Right kidney (tissue), 1 donor: ENCODE measurements at regions not wholly inside any gene's neighbourhood (a gene's known extent, or its start where the extent isn't known, plus 50 kb on each side); places are given as distances from the start of the nearest gene placed in this dataset.
"Not testable (repeated sequence)": the region's sequence is repeated elsewhere in the genome, so short reads cannot be mapped to it uniquely, and the experiment has no call there.

Source experiments
- DNase-seq: peaks from one replicate; pipeline ENCODE4 v3.0.0-alpha.2; 2016

DNA sequence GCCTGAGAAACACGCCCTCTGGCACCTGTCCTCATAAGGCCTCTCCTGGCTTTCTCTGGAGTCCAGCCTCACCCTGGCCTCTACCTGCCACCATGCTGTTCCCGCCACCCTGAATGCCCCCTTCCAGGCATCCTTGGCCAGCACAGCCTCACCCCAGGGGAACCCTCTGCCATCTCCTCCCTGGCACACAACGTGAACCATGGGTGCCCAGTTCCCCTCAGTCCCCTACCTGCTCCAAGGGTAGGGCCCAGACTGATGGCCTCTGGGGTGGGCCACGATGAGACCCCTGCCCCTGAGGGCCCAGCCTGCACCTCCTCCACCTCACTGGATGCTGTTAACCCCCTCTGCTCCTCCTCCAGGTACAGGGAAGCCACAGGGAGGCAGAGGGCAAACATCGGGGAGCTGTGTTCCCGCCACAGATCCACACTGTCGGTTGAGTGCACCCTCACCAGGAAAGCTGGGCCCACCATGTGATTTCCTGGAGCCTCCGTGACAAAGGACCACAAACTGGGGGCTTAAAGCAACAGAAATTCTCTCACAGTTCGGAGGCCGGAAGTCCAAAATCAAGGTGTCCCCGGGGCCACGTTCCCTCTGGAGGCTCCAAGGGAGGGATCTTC lies 169.6 kb downstream of the BRD1 start:
- DNase-seq, result no peak

- no peak for DNase-seq
These were observed 170.2 kb downstream of the BRD1 start for GRCh38 chr22:49657275-49657973.

DNA sequence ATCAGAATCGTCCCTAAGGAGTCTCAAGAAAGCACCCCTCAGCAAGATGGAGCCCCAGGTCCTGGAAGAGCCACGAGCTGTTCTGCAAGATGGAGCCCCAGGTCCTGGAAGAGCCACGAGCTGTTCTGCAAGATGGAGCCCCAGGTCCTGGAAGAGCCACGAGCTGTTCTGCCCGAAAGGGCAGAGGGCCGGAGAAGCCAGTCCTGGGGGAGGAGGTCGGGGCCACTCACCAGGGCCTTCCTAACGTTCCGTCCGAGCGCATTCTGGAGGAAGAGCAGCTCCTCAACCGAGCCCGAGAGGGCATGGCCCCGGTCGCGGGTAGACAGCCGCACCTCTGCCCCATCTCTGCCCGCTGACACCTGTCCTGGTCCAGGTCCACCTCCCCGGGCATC lies 170.8 kb downstream of the BRD1 start:
- DNase-seq, result not testable (repeated sequence)

GRCh38 chr22:49656291-49656851 lies 171.3 kb downstream of the BRD1 start:
- no peak for DNase-seq

DNA sequence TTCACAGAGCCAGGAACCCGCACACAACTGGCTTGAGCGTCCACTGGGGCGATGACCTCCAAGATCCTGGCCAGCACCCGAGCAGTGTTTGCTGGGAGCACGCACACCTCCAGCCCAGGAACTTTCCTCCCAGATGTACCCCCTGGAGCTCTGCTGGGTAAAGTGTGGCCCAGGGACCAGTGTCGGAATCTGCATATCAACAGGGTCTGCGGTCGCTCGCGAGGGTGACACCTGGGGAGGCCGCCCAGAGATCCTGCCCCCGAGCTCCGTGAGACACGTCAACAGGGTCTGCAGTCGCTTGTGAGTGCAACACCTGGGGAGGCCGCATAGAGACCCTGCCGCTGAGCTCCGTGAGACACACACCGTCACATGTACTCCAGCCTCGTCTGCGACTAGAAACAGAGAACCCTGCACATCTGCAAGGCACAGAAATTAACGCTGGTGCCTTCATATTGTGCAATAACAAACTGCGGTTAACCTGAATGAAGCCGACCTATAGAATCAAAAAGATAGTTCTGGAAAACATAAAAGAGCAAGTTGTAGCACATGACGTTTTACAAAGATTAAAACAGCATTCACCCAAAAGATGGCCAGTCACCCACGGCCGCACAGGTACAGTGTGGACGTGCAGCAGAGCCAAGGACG lies 172.4 kb downstream of the BRD1 start:
- no peak for DNase-seq

DNA sequence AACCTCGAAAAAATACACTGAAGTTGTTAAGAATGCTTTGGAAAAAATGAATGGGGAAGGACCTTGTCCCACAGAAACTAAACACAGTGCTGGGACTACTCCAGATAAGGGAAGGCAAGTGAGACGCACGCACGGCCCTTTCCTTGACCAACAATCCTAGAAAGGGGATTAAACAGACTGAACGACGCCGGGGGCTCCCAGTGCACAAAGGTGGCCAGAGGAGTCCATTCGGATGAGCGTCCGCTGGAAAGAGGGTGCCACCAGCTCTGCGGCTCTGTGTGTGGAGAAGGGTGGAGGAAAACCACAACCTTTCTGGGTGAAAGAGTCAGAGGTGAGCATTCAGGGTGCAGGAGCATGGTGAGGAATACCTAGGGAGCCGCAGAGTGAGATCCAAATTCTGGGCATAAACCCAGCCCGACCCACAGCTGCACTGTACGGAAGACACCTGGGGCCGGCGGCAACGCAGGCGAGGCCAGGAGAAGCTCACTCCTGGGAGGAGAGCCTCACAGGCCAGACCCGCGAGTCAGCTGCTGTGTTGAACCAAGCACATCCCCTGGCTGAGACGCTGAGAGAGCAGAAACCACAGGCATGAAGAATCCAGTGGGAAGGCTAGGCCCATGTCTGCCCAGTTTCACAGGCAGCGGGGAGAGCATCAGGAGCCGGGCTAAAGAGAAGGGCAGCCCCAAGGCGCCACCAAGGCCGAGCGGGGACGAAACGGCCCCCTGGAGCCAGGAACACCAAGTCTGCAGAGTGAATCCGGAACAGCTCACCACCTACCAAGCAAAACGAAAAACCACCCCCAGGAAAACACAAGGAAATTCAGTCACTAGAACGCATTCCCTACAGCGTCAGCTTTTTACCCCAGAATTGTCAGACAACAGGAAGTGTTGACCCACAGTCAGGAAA lies 177.1 kb downstream of the BRD1 start:
- no peak for DNase-seq

DNA sequence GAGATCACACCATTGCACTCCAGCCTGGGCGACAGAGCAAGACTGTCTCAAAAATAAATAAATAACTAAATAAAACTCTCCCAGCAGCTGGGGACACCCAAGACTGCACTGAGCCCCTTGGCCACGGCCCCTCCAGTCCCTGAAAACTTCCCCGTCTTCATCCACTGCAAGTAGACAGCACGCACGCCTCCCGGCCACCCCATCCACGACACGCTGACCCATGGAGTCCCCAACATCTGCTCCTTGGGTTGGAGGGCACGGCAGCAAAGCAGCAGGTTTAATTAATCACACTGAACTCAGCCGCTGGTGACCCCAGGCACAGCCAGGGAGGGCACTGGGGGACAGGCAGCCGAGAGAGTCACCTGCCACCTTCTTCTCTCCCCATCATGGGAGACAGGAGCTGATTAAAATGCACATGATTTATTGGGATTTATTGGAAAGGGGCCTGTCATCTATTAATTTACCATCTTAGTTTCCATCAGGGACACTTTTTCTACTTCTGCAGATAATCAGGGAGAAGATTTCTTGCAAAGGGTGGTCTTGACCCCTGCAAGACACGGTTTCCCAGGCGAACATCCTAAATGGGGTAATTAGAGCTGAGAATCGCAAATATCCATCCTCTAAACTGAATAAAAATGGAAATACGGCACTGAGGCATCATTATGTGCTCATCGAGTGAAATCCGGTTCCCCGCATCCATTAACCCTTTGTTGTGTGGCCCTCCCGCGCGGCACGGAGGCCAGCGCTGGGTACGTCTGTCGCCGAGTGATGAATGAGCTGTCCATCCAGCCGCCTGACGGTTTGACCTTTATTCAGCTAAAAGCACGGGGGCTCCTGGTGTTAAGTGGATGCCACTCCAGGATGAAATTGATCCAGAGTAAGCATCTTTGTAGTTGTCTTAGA lies 178.3 kb downstream of the BRD1 start:
- no peak for DNase-seq

DNA sequence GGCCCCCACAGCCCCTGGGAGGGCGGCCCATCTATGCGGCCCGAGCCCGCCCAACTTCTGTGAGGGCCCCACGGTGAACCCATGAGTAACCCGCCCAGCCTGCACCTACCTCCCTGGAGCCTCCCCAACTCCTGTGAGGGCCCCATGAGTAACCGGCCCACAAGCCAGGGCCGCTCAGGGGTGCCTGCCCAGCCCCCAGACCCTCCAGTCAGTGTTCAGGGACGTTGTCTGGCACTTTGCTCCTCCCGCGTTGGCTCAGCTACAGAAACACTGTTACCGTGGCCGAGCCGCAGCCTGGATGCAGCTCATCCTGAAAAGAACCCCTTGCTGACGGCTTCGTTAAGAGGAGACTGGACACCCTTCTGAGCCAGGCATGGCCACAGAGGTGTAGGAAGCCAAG lies 179.6 kb downstream of the BRD1 start:
- DNase-seq, result no peak

DNA sequence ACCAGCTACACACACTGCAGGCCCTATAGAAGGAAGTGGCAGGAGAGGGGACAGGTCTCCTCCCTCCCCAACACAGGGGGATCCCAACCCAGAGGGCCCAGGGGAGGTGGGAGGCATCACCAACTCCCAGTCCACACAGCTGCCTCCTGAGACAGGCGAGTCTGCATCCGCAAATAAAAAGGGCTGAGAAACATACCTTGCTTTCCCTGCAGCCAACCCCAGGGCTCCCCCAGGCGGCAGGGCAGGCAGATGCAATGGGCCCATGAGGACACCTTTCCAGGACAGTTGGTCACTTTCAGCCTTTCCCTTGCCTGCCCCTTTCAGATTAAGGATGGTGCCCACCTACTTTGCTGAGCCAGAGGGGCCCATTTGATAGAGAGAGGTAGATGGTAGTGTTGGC lies 180.0 kb downstream of the BRD1 start:
- no peak for DNase-seq

- DNase-seq, result no peak
These were observed 180.8 kb downstream of the BRD1 start for GRCh38 chr22:49646876-49647275.

DNA sequence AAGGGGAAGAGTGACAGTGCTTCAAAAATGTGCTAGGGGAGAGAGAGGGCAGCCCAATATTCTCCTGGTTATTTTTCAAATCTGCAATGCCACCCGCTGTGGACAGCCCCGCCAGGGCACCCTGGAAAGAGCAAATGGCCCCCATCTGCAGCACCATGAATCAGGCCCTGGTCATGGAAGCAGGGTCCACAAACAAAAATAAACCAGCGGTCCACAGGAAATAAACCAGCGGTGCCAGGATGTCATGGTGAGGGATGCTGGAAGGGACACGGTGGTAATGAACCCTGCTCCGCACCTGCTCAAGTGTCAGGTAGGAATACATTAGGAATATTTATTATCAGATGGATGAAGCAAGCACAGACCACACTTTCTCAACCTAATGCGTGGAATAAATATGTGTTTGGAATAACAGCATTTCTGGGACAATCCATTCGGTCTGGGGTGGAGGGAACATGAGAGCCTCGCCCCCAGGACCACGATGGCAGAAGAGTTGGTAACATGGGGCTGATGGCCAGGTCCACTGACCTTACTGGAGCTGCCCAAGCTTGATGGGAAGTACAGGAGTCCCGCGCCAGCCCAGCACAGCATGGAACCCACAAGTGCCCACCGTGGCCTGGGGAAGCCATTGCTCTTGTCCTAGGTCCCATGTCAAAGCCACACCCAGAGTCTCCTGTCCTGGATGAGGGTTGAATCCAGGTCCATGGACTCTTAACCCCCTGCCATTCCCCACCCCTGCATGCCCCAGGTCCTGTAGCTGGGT lies 181.7 kb downstream of the BRD1 start:
- DNase-seq, result no peak

- DNase-seq, result no peak
These were observed 182.4 kb downstream of the BRD1 start for GRCh38 chr22:49645257-49645656.

- DNase-seq, result no peak
These were observed 183.7 kb downstream of the BRD1 start for GRCh38 chr22:49643998-49644397.

DNA sequence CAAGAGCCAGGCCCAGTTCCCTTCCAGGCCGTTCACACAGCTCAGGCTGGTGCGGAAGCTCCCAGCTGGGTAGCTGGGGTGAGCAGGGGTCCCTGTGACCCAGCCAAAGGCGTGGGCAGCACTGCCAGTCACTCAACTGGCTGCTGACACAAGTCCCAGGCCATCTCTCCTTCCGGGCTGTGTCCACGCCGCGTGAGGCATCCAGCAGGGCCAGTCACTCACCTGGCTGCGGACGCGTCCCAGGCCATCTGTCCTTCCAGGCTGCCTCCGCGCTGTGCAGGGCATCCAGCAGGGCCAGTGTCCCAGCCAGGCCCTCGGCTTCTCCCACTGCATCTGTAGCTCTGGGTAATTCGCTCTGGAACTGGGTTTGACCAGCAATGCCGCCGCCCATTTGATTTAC lies 184.2 kb downstream of the BRD1 start:
- DNase-seq, result no peak

DNA sequence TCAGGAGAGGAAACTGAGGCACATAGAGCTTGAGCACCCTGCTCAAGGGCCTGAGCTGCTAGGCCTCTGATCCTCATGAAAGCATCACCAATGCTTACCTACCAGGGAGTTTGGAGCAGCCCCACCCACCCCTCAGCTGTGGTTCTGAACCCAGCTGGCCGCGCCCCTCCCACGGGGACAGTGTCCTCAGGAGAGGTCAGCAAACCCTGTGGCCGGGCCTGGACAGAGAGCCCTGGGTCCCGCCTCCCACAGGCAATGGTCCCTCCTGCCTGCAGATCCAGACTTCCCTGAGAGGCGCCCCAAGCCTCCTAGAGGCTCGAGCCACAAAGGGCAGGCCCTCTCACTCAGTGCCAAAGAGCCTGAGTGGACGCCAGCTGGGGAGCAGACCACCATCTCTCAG lies 184.9 kb downstream of the BRD1 start:
- no peak for DNase-seq

DNA sequence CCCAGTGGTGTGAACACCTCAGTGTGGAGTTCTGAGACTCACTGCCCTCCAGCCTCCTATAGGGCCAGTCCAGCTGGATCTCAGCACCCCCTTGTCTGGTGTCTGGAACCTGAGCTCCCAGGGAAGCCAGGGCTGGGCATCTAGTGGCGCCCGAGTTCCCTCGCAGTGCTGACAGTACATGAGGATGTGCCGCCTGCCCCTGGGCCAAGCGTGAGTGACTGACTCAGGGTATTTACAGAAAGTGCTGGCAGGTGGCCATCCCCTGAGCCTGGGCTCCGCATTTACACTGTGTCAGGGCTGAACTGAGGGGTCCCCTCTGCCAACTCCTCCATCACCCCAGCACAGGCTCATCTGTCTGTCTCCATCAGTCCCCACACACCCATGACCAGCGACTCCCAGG lies 185.3 kb downstream of the BRD1 start:
- no peak for DNase-seq

DNA sequence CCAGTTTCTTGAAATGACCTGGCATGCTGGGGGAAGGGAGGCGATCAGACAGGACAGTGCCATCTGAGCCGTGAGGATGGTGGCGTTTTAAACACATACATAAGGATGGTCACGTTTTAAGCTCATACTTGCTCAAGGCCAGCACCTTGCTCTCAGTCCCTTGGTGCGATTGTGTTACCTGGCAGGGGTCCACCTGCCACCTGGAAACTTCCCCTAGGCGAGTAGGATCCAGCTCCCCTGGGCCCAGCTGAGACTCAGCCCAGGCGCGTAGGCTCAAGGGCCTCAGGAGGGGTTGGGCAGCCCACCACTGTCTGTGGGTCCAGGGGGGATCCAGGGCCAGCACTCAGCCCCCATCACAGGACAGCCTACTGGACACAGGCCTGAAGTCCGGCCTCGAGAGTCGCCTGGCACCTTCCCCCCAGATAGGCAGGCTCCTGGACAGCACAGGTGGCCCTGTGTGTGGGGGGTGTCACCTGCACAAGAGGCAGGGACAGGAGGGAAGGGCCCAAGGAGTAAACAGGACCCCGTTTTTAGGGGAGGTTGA lies 185.8 kb downstream of the BRD1 start:
- no peak for DNase-seq

GRCh38 chr22:49640366-49641095 lies 187.1 kb downstream of the BRD1 start:
- DNase-seq, result no peak

DNA sequence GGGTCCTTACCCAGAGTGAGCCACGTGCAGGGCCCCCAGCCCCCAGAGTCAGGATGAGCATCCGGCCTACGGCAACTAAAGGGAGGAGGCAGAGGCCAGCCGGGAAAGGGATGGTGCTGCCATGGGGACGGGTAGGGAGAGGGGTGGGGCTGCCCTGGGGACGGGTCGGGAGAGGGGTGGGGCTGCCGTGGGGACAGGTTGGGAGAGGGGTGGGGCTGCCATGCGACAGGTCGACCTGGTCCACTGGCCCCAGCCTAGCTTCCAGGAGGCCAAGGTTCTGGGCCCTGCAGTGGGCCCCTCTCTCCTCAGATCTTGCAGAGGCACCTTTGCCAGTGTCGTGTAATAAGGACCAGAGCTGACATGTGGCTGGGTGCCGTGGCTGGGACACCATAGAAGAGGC lies 187.7 kb downstream of the BRD1 start:
- DNase-seq, result no peak

DNA sequence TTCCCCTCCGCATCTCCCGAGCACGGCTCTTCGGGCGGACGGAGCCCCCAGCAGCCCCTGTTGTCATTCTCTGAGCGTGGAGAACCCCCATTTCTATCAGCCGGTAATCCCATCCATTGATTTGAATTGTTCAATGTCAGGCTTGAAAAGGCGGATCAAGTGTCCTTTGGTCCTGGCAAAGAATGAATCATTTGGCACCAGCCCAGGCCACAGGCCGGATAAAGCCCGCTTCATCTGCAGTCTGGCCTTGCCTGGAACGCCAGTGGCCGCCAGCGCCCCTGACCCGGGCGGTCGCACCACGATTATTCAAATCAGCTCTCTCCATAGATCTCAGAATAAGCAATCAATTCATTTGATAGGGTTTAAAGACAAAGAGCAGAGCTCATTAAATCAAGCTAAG lies 188.9 kb downstream of the BRD1 start:
- no peak for DNase-seq
